H1 (cell line): ENCODE measurements at regions not wholly inside any gene's neighbourhood (a gene's known extent, or its start where the extent isn't known, plus 50 kb on each side); places are given as distances from the start of the nearest gene placed in this dataset.

Source experiments
- CTCF ChIA-PET: fragments of 300-600 bp; sonication (Branson Sonifier 250); formaldehyde crosslinking; loops from one replicate; lab custom pipeline; 2021; ENCODE audit not compliant: partially characterized antibody; lab: Charles Lee
- POLR2A ChIA-PET: fragments of 300-600 bp; sonication (Branson Sonifier 250); formaldehyde crosslinking; loops from one replicate; lab custom pipeline; 2021; ENCODE audit warnings: inconsistent platforms; ENCODE audit not compliant: partially characterized antibody; lab: Charles Lee
- DNase-seq, 2 experiments: peaks; one replicate each; pipeline versions ENCODE4 v3.0.0 to v3.0.0-alpha.2; 2010 to 2022; ENCODE audit warnings: low spot score in 2 of 2, low read depth in 1 of 2, mixed read lengths in 1 of 2
- FAIRE-seq: peaks from 2 replicates; lab custom pipeline; 2011; peaks lifted over from hg19 to GRCh38; lab: Jason Lieb, UNC
- H2AFZ ChIP-seq: 2 replicates; pipeline ENCODE4 v1.8.1; 2012; ENCODE audit warnings: low read length, inconsistent platforms
- H2AK5ac ChIP-seq: 2 replicates; pipeline ENCODE4 v1.6.1; 2013; ENCODE audit warnings: low read depth, low read length
- H2BK120ac ChIP-seq: replicated peaks from 2 replicates; pipeline ENCODE3; 2013; ENCODE audit warnings: low read depth, low read length, inconsistent platforms
- H2BK12ac ChIP-seq: 2 replicates; pipeline ENCODE4 v1.6.1; 2013; ENCODE audit warnings: low read depth, low read length
- H2BK15ac ChIP-seq: 2 replicates; pipeline ENCODE4 v1.6.1; 2013; ENCODE audit warnings: low read length
- H2BK20ac ChIP-seq: 2 replicates; pipeline ENCODE4 v1.6.1; 2013; ENCODE audit warnings: low read length
- H2BK5ac ChIP-seq: 2 replicates; pipeline ENCODE4 v1.6.1; 2013; ENCODE audit warnings: low read depth, low read length
- H3K14ac ChIP-seq: 2 replicates; pipeline ENCODE4 v1.6.1; 2013; ENCODE audit warnings: inconsistent platforms; ENCODE audit not compliant: insufficient read length
- H3K18ac ChIP-seq: 2 replicates; pipeline ENCODE4 v1.6.1; 2013; ENCODE audit warnings: low read length; ENCODE audit errors: extremely low read depth
- H3K23ac ChIP-seq: 2 replicates; pipeline ENCODE4 v1.6.1; 2013; ENCODE audit warnings: inconsistent platforms; ENCODE audit not compliant: insufficient read length
- H3K23me2 ChIP-seq: 2 replicates; pipeline ENCODE4 v1.6.1; 2013; ENCODE audit warnings: low read depth, low read length
- H3K27ac ChIP-seq: 2 replicates; pipeline ENCODE4 v1.6.1; 2011; ENCODE audit warnings: low read depth, low read length, inconsistent platforms
- H3K27me3 ChIP-seq, 4 experiments: replicated peaks in 1 of 4; 1 replicate in 1 of 4; 2 replicates in 3 of 4; pipeline versions ENCODE4 v1.6.1 to v1.8.1; 2011 to 2013; ENCODE audit warnings: low read length in 3 of 4, mild to moderate bottlenecking in 3 of 4, inconsistent platforms in 2 of 4, mixed read lengths in 2 of 4, moderate library complexity in 1 of 4; ENCODE audit not compliant: control insufficient read depth in 3 of 4, insufficient read depth in 3 of 4; ENCODE audit errors: extremely low read depth in 1 of 4
- H3K36me3 ChIP-seq, 4 experiments: 2 replicates each; pipeline versions ENCODE4 v1.6.1 to v1.8.1; 2011 to 2013; ENCODE audit warnings: mild to moderate bottlenecking in 4 of 4, low read length in 3 of 4, moderate library complexity in 2 of 4, control low read depth in 1 of 4, inconsistent platforms in 1 of 4; ENCODE audit not compliant: insufficient read depth in 4 of 4, control insufficient read depth in 2 of 4
- H3K4ac ChIP-seq: replicated peaks from 2 replicates; pipeline ENCODE3; 2013; ENCODE audit warnings: low read length, low read depth, mixed read lengths, inconsistent platforms; ENCODE audit not compliant: insufficient read length
- H3K4me1 ChIP-seq, 4 experiments: replicated peaks in 1 of 4; 1 replicate in 1 of 4; 2 replicates in 3 of 4; pipeline versions ENCODE4 v1.6.1 to v1.8.1; 2011 to 2013; ENCODE audit warnings: low read length in 3 of 4, inconsistent platforms in 2 of 4, mixed read lengths in 1 of 4; ENCODE audit not compliant: insufficient read depth in 4 of 4, control insufficient read depth in 3 of 4
- H3K4me2 ChIP-seq, 2 experiments: 2 replicates each; pipeline versions ENCODE4 v1.6.1 to v1.8.1; 2011 to 2013; ENCODE audit warnings: low read depth in 2 of 2, low read length in 2 of 2, control low read depth in 1 of 2, inconsistent platforms in 1 of 2, mild to moderate bottlenecking in 1 of 2; ENCODE audit not compliant: insufficient read depth in 1 of 2
- H3K4me3 ChIP-seq, 4 experiments: fragments of 200-600, 300-600 bp in 1 of 4; sonication (generic), shearing (Covaris generic), sonication (Bioruptor Twin) in 1 of 4; 2 replicates each; pipeline versions ENCODE4 v1.5.1 to v1.8.1; 2011 to 2016; ENCODE audit warnings: low read length in 4 of 4, low read depth in 3 of 4, control low read depth in 2 of 4, inconsistent platforms in 2 of 4, mild to moderate bottlenecking in 2 of 4, mixed read lengths in 1 of 4, moderate library complexity in 1 of 4; ENCODE audit not compliant: insufficient read depth in 2 of 4; ENCODE audit errors: extremely low read depth in 1 of 4
- H3K56ac ChIP-seq: replicated peaks from 2 replicates; pipeline ENCODE3; 2013; ENCODE audit warnings: low read depth, mild to moderate bottlenecking, mixed read lengths, low read length, inconsistent platforms; ENCODE audit not compliant: insufficient read length
- H3K79me1 ChIP-seq: 2 replicates; pipeline ENCODE4 v1.6.1; 2013; ENCODE audit warnings: low read depth, low read length, control low read depth
- H3K79me2 ChIP-seq, 2 experiments: 2 replicates each; pipeline versions ENCODE4 v1.6.1 to v1.8.1; 2012 to 2013; ENCODE audit warnings: low read length in 2 of 2, mild to moderate bottlenecking in 2 of 2, inconsistent platforms in 1 of 2; ENCODE audit not compliant: insufficient read depth in 2 of 2, control insufficient read depth in 1 of 2
- H3K9ac ChIP-seq, 4 experiments: replicated peaks in 1 of 4; 1 replicate in 1 of 4; 2 replicates in 3 of 4; pipeline versions ENCODE4 v1.6.1 to v1.8.1; 2011 to 2013; ENCODE audit warnings: low read depth in 3 of 4, low read length in 3 of 4, control low read depth in 2 of 4, mild to moderate bottlenecking in 2 of 4, moderate library complexity in 2 of 4, inconsistent platforms in 1 of 4; ENCODE audit errors: extremely low read depth in 1 of 4
- H3K9me3 ChIP-seq, 2 experiments: 2 replicates each; pipeline versions ENCODE4 v1.6.1 to v1.8.1; 2012 to 2013; ENCODE audit warnings: mild to moderate bottlenecking in 2 of 2, moderate library complexity in 2 of 2, control low read depth in 1 of 2, inconsistent platforms in 1 of 2, low read depth in 1 of 2, low read length in 1 of 2, mixed read lengths in 1 of 2; ENCODE audit not compliant: insufficient read depth in 2 of 2
- H4K20me1 ChIP-seq, 2 experiments: replicated peaks in 1 of 2; 2 replicates each; pipeline versions ENCODE3 to v1.8.1; 2011 to 2013; ENCODE audit warnings: inconsistent platforms in 2 of 2, low read length in 2 of 2, mild to moderate bottlenecking in 1 of 2; ENCODE audit not compliant: insufficient read depth in 2 of 2, control insufficient read depth in 1 of 2
- H4K5ac ChIP-seq: 2 replicates; pipeline ENCODE4 v1.6.1; 2013; ENCODE audit warnings: low read length, low read depth, mixed read lengths, inconsistent platforms; ENCODE audit not compliant: insufficient read length
- H4K8ac ChIP-seq: 2 replicates; pipeline ENCODE4 v1.8.0; 2013; ENCODE audit warnings: mild to moderate bottlenecking, moderate library complexity, low read length, inconsistent platforms; ENCODE audit not compliant: insufficient read depth; ENCODE audit errors: extremely low read depth
- H4K91ac ChIP-seq: replicated peaks from 2 replicates; pipeline ENCODE3; 2013; ENCODE audit warnings: low read length, mixed read lengths, inconsistent platforms; ENCODE audit not compliant: insufficient read length
- BACH1 ChIP-seq: IDR thresholded peaks from 2 replicates; pipeline ENCODE4 v1.6.1; 2012; ENCODE audit warnings: low read length, improper control_type of control experiment
- GTF2F1 ChIP-seq: IDR thresholded peaks from 2 replicates; pipeline ENCODE4 v1.6.1; 2012; ENCODE audit warnings: low read depth, low read length, improper control_type of control experiment, borderline replicate concordance
- MAFK ChIP-seq: IDR thresholded peaks from 2 replicates; pipeline ENCODE4 v1.6.1; 2012; ENCODE audit warnings: low read depth, mild to moderate bottlenecking, improper control_type of control experiment, low read length
- SP2 ChIP-seq: IDR thresholded peaks from 2 replicates; pipeline ENCODE4 v1.6.1; 2012; ENCODE audit warnings: mild to moderate bottlenecking, low read length, inconsistent platforms
- WGBS, 2 experiments: shearing (Covaris generic) in 1 of 2; methylation state at CpG; one replicate each; pipeline versions ENCODE4 v1.1.6 to v1.1.7; 2013 to 2015; ENCODE audit warnings: low lambda C conversion rate in 2 of 2, mixed read lengths in 2 of 2, inconsistent platforms in 1 of 2, low coverage in 1 of 2, missing lambda C conversion rate in 1 of 2; ENCODE audit not compliant: insufficient replicate concordance in 2 of 2, insufficient coverage in 1 of 2, insufficient read length in 1 of 2; ENCODE audit errors: extremely low coverage in 1 of 2, missing lambda C conversion rate in 1 of 2; 5-methylcytosine and 5-hydroxymethylcytosine counted together

- Histone ChIP-seq H3K4me2 (no peak overlapping the region), H3K9ac (no peak overlapping the region; a peak in 1 of 7 replicates), H3K79me1 (no peaks in the 10 kb centered on the region), H2BK5ac (no peak overlapping the region), H3K36me3 (no peaks in the 10 kb centered on the region), H3K9me3 (no peaks in the 10 kb centered on the region), H3K79me2 (no peaks in the 10 kb centered on the region), H3K4me3 (no peak overlapping the region), H2BK20ac (no peak overlapping the region), H3K23ac (no peak overlapping the region), H2AFZ (peak overlapping the region; percentile 75; the same call in 1 of the 2 replicates), H3K27ac (no peak overlapping the region), H2BK12ac (no peak overlapping the region), H3K56ac (no peak overlapping the region), H3K4me1 (no peaks in the 10 kb centered on the region), H4K91ac (no peak overlapping the region), H4K5ac (no peak overlapping the region), H2BK120ac (no peak overlapping the region), H2BK15ac (no peak overlapping the region), H4K20me1 (no peaks in the 10 kb centered on the region), H2AK5ac (no peak overlapping the region), H3K14ac (no peak overlapping the region), H3K18ac (no peak overlapping the region), H3K4ac (no peak overlapping the region), H4K8ac (no peak overlapping the region), H3K23me2 (no peaks in the 10 kb centered on the region), H3K27me3 (no peaks in the 10 kb centered on the region)
- TF ChIP-seq SP2 (no peak), BACH1 (peak; percentile 39; the same call in 1 of the 2 replicates), MAFK (peak; percentile 91), GTF2F1 (no peak)
- no peak for FAIRE-seq
- no peak for DNase-seq
- CTCF ChIA-PET = interaction anchor here (0.6 to 3.0 kb wide), 8 partner anchors 10 to 852 kb away, joined by 3 to 12 read pairs (median 4); no protein-coding TSS in a partner anchor
- POLR2A ChIA-PET = no interaction called here
- 77% methylated on average over 3 of the region's 3 CpGs; no CpG with 5 or more reads in 1 of the 2 experiments for WGBS, 2 experiments
These were observed 112.4 kb downstream of the FBXO4 start for GRCh38 chr5:42037379-42037932.
